Hepatocyte (in vitro differentiated cells): ENCODE measurements at regions not wholly inside any gene's neighbourhood (a gene's known extent, or its start where the extent isn't known, plus 50 kb on each side); places are given as distances from the start of the nearest gene placed in this dataset.

Experiments used
- DNase-seq: peaks from one replicate; pipeline ENCODE4 v3.0.0-alpha.2; 2016; ENCODE audit warnings: low spot score
- H2AFZ ChIP-seq: fragments of 200-600 bp; sonication (generic); 2 replicates; pipeline ENCODE4 v1.6.0; 2016; ENCODE audit warnings: antibody characterized with exemption, mild to moderate bottlenecking
- H3K27ac ChIP-seq: fragments of 200-600 bp; sonication (generic); 2 replicates; pipeline ENCODE4 v1.5.1; 2016; ENCODE audit warnings: mild to moderate bottlenecking
- H3K27me3 ChIP-seq: fragments of 200-600 bp; sonication (generic); 2 replicates; pipeline ENCODE4 v1.6.1; 2016
- H3K36me3 ChIP-seq: fragments of 200-600 bp; sonication (generic); replicated peaks from 2 replicates; pipeline ENCODE4 v1.5.1; 2016; ENCODE audit warnings: low read depth; ENCODE audit not compliant: insufficient read depth
- H3K4me1 ChIP-seq: fragments of 200-600 bp; sonication (generic); 2 replicates; pipeline ENCODE4 v1.5.1; 2016; ENCODE audit warnings: mild to moderate bottlenecking, moderate library complexity; ENCODE audit not compliant: insufficient read depth
- H3K4me2 ChIP-seq: fragments of 200-600 bp; sonication (generic); 2 replicates; pipeline ENCODE4 v1.6.0; 2016
- H3K4me3 ChIP-seq: fragments of 200-600 bp; sonication (generic); 2 replicates; pipeline ENCODE4 v1.5.1; 2016; ENCODE audit warnings: mild to moderate bottlenecking
- H3K79me2 ChIP-seq: fragments of 200-600 bp; sonication (generic); 2 replicates; pipeline ENCODE4 v1.6.0; 2017; ENCODE audit warnings: mild to moderate bottlenecking
- H3K9me2 ChIP-seq: fragments of 200-600 bp; sonication (generic); replicated peaks from 2 replicates; pipeline ENCODE4 v1.6.0; 2017; ENCODE audit warnings: mild to moderate bottlenecking; ENCODE audit not compliant: insufficient read depth
- H3K9me3 ChIP-seq: fragments of 200-600 bp; sonication (generic); 2 replicates; pipeline ENCODE4 v1.5.1; 2016; ENCODE audit warnings: low read depth, mild to moderate bottlenecking
- H4K20me1 ChIP-seq: fragments of 200-600 bp; sonication (generic); 2 replicates; pipeline ENCODE4 v1.6.0; 2016; ENCODE audit warnings: mild to moderate bottlenecking; ENCODE audit not compliant: insufficient read depth, poor library complexity, severe bottlenecking
- EZH2 ChIP-seq: fragments of 200-600 bp; sonication (generic); IDR thresholded peaks from 2 replicates; pipeline ENCODE4 v1.6.1; 2016; ENCODE audit warnings: antibody characterized with exemption, mild to moderate bottlenecking, borderline replicate concordance
- EZH2phosphoT487 ChIP-seq: fragments of 200-600 bp; sonication (generic); IDR thresholded peaks from one replicate; pipeline ENCODE4 v1.6.1; 2018; ENCODE audit warnings: antibody characterized with exemption, mild to moderate bottlenecking, low read depth, moderate library complexity; ENCODE audit not compliant: unreplicated experiment, severe bottlenecking
- WGBS: methylation state at CpG from one replicate; pipeline ENCODE4 v1.1.6; 2016; ENCODE audit warnings: low lambda C conversion rate; ENCODE audit errors: missing lambda C conversion rate; 5-methylcytosine and 5-hydroxymethylcytosine counted together
- TF ChIP-seq, protein P1 (sequence below): fragments of 200-600 bp; sonication (generic); IDR thresholded peaks from 2 replicates; pipeline ENCODE4 v1.5.1; 2016; ENCODE audit warnings: antibody characterized with exemption, mild to moderate bottlenecking; ENCODE audit not compliant: poor library complexity

DNA sequence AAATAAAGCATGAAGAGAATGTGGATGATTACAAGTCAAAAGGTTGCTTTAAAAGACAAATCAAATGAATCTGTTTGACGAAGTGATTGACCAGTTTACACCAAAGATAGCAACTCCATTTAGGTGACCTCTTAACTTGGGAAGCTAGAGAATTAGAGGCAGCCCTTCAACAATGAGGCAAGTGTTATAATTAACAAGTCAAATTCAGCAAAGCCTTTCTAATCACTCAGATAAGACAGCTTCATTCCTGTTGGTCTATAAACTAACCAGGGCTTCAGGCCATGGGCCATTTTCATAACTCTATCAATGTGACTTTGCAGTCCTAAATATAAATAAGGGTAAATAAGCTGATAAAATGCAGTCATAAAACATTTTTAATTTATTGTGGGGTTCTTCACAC lies 712.2 kb upstream of the SEMA6A start:
- no peaks in the 10 kb centered on the region for H3K4me1 ChIP-seq
- no peaks in the 10 kb centered on the region for H3K79me2 ChIP-seq
- no peaks in the 10 kb centered on the region for H4K20me1 ChIP-seq
- no peak overlapping the region for H2AFZ ChIP-seq
- no peaks in the 10 kb centered on the region for H3K9me3 ChIP-seq
- no peak overlapping the region for H3K4me3 ChIP-seq
- no peak for DNase-seq
- H3K36me3 ChIP-seq: no peaks in the 10 kb centered on the region
- no peak overlapping the region for H3K27ac ChIP-seq
- TF ChIP-seq EZH2 (no peak), EZH2phosphoT487 (no peak)
- TF ChIP-seq, protein P1, sequence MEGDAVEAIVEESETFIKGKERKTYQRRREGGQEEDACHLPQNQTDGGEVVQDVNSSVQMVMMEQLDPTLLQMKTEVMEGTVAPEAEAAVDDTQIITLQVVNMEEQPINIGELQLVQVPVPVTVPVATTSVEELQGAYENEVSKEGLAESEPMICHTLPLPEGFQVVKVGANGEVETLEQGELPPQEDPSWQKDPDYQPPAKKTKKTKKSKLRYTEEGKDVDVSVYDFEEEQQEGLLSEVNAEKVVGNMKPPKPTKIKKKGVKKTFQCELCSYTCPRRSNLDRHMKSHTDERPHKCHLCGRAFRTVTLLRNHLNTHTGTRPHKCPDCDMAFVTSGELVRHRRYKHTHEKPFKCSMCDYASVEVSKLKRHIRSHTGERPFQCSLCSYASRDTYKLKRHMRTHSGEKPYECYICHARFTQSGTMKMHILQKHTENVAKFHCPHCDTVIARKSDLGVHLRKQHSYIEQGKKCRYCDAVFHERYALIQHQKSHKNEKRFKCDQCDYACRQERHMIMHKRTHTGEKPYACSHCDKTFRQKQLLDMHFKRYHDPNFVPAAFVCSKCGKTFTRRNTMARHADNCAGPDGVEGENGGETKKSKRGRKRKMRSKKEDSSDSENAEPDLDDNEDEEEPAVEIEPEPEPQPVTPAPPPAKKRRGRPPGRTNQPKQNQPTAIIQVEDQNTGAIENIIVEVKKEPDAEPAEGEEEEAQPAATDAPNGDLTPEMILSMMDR: no peak
- H3K27me3 ChIP-seq: no peaks in the 10 kb centered on the region
- no peaks in the 10 kb centered on the region for H3K9me2 ChIP-seq
- 67% methylated on average over 1 of the region's 1 CpG for WGBS
- H3K4me2 ChIP-seq: no peak overlapping the region

DNA sequence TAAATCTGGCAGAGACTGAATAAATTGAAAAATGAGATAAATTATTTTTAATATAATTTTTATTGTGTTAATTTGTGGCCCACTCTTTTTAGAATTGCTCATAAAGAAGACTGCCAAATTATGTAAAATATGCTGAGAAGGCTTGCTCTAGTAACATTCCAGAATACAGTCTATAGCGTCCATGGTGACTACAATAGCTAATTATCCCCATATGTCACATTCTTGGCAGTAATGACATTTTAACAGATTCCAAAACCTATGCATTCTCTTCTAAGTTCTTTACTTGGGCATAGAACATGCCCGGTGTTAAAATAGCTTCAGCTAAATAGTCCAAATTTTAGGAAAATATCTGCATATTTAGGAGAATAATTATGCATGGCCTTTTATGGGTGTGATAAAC lies 697.0 kb upstream of the SEMA6A start:
- Histone ChIP-seq H3K9me3 (no peaks in the 10 kb centered on the region), H3K4me1 (no peaks in the 10 kb centered on the region), H3K27ac (no peak overlapping the region), H3K4me2 (no peak overlapping the region), H3K79me2 (no peaks in the 10 kb centered on the region), H4K20me1 (no peaks in the 10 kb centered on the region), H3K27me3 (no peaks in the 10 kb centered on the region), H3K9me2 (no peaks in the 10 kb centered on the region), H2AFZ (no peak overlapping the region), H3K36me3 (no peaks in the 10 kb centered on the region), H3K4me3 (no peak overlapping the region)
- 87% methylated on average over 2 of the region's 2 CpGs for WGBS
- DNase-seq: no peak
- TF ChIP-seq EZH2phosphoT487: no peak
- TF ChIP-seq, protein P1: no peak
- no peak for TF ChIP-seq EZH2

DNA sequence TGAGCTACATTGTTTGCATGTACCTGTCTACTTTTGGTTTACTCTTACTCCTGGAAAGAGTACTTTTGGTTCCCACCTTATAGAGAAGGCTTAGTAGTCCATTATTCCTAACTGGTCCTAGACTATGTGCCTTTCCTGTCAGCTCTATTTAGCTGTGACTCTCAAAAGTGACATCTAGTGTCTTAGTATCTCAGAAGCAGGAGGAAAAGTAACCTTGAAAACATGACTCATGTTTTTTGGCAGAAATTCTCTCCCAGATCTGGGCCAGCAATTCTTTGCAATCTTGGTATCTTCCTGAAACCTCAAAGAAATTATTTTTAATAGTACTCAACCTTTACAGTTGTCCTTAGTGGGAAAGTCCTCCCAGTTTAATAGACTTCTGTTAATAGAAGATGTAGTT lies 691.7 kb upstream of the SEMA6A start:
- TF ChIP-seq, protein P1: no peak
- TF ChIP-seq EZH2 (no peak), EZH2phosphoT487 (no peak)
- Histone ChIP-seq H2AFZ (no peak overlapping the region), H3K79me2 (no peaks in the 10 kb centered on the region), H3K27me3 (no peaks in the 10 kb centered on the region), H3K27ac (no peak overlapping the region), H3K4me3 (no peak overlapping the region), H3K9me3 (no peaks in the 10 kb centered on the region), H3K4me1 (no peaks in the 10 kb centered on the region), H3K36me3 (no peaks in the 10 kb centered on the region), H3K9me2 (no peaks in the 10 kb centered on the region), H3K4me2 (no peak overlapping the region), H4K20me1 (no peaks in the 10 kb centered on the region)
- no peak for DNase-seq

DNA sequence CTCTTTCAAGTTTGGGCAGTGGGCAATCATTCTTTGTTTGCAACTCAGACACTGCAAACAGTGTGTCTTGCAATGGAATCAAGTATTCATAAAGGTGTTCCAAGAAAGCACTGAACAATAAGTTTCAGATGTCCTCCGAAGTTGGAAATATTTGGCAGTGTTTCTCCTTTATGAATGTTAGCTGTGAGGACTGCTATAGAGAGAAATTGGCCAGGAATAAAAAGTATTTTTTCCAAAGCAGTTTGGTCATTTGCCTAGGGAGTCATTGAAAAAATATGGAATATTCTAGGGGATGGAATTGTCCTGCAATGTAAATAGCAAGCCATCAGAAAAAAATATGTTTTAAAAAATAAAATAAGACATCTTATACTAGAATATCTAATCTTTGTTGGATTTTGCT lies 688.6 kb upstream of the SEMA6A start:
- H3K27ac ChIP-seq: no peak overlapping the region
- TF ChIP-seq EZH2phosphoT487 (no peak), EZH2 (no peak)
- TF ChIP-seq, protein P1: no peak
- no peaks in the 10 kb centered on the region for H3K4me1 ChIP-seq
- H3K36me3 ChIP-seq: no peaks in the 10 kb centered on the region
- no peaks in the 10 kb centered on the region for H3K9me3 ChIP-seq
- H3K9me2 ChIP-seq: no peaks in the 10 kb centered on the region
- H3K79me2 ChIP-seq: no peaks in the 10 kb centered on the region
- H3K4me2 ChIP-seq: no peak overlapping the region
- no peaks in the 10 kb centered on the region for H3K27me3 ChIP-seq
- 67% methylated on average over 1 of the region's 1 CpG for WGBS
- H2AFZ ChIP-seq: no peak overlapping the region
- no peak overlapping the region for H3K4me3 ChIP-seq
- H4K20me1 ChIP-seq: no peaks in the 10 kb centered on the region
- DNase-seq: no peak
